ENCODE measurements at regions not wholly inside any gene's neighbourhood (a gene's known extent, or its start where the extent isn't known, plus 50 kb on each side); places are given as distances from the start of the nearest gene placed in this dataset.

GRCh38 chr1:181985936-181986906 lies 75.3 kb downstream of the ZNF648 start:
- no peak overlapping the region for H3K14ac ChIP-seq (ENCODE audit: insufficient read depth, low read length)
- Mint-ChIP-seq H3K4me3 (no peak overlapping the region), H3K4me1 (peaks cover 18 to 22% of the 10 kb centered on the region in 2 experiments), H3K27me3 (ENCODE audit: low read depth) (no peaks in the 10 kb centered on the region), H3K36me3 (ENCODE audit: insufficient read depth in 1 of 3, low read depth in 3 of 3) (no peaks in the 10 kb centered on the region), H3K27ac (peak overlapping the region in 1 of 3 experiments; percentile 16; a peak in 2 of 7 replicates), H3K9me3 (no peaks in the 10 kb centered on the region; a peak in 1 of 5 replicates)
- no peak overlapping the region for H3T11ph ChIP-seq (ENCODE audit: low read length)
- no peak overlapping the region for H3K56ac ChIP-seq (ENCODE audit: insufficient read length, low read depth, low read length)
- no peaks in the 10 kb centered on the region for H3K9me3 ChIP-seq (ENCODE audit: control insufficient read depth, low read depth, low read length)
- no peak overlapping the region for H2BK120ac ChIP-seq (ENCODE audit: low read depth, low read length, poor library complexity, severe bottlenecking)
- H2BK5ac ChIP-seq (ENCODE audit: insufficient read length, low read length), result no peak overlapping the region
- H3K27ac ChIP-seq (ENCODE audit: insufficient read length, low read depth, low read length), result no peak overlapping the region
- no peak overlapping the region for H4K8ac ChIP-seq (replicated peaks; ENCODE audit: insufficient read length, low read depth, low read length)
- no peak overlapping the region for H3K9ac ChIP-seq (ENCODE audit: extremely low read depth, insufficient read length, low read length)
- no peaks in the 10 kb centered on the region for H3K79me1 ChIP-seq (ENCODE audit: insufficient read depth, low read depth, low read length, poor library complexity, severe bottlenecking)
- TF ChIP-seq CTCF (conservative IDR thresholded peaks at IDR 0.05), result no peak
- no peak overlapping the region for H3K18ac ChIP-seq (ENCODE audit: insufficient read length, low read depth, low read length)
- DNase-seq, result no peak
- no peak overlapping the region for H3K4ac ChIP-seq (ENCODE audit: low read depth, low read length)
- 0 out of 2 replicates have a peak, but pooled peaks cover 1% of the 10 kb centered on the region for H3K27me3 ChIP-seq (ENCODE audit: insufficient read depth, low read length)
- no peaks in the 10 kb centered on the region; the same call in 1 of the 2 replicates for H3K4me1 ChIP-seq (ENCODE audit: insufficient read depth, low read length)
- no peaks in the 10 kb centered on the region for H3K79me2 ChIP-seq (ENCODE audit: insufficient read depth, low read length)
- no peak overlapping the region for H2BK20ac ChIP-seq (ENCODE audit: low read depth, low read length, poor library complexity, severe bottlenecking)
- H3K4me2 ChIP-seq (ENCODE audit: insufficient read depth, insufficient read length, low read length), result no peak overlapping the region
- H3K23ac ChIP-seq (ENCODE audit: insufficient read length, low read depth, low read length), result no peak overlapping the region
- no peak overlapping the region for H2BK12ac ChIP-seq (ENCODE audit: insufficient read length, low read depth, low read length)
- no CpG with 5 or more reads among the region's 6 CpGs for WGBS (ENCODE audit: extremely low coverage, insufficient read length, low lambda C conversion rate)
- H3K23me2 ChIP-seq (ENCODE audit: insufficient read length, low read depth, low read length, poor library complexity, severe bottlenecking), result no peaks in the 10 kb centered on the region
- no peaks in the 10 kb centered on the region for H4K20me1 ChIP-seq (ENCODE audit: control insufficient read depth, insufficient read depth, insufficient read length)
- H2AFZ ChIP-seq (ENCODE audit: low read length), result no peak overlapping the region
- H4K5ac ChIP-seq (ENCODE audit: insufficient read length, low read depth, low read length), result no peak overlapping the region
- H2AK5ac ChIP-seq (ENCODE audit: insufficient read length, low read length), result no peak overlapping the region
- no peak overlapping the region for H4K91ac ChIP-seq (ENCODE audit: insufficient read length, low read depth, low read length)
- no peak overlapping the region for H2BK15ac ChIP-seq (ENCODE audit: low read depth, low read length)
